C4-2B (cell line): ENCODE measurements at regions not wholly inside any gene's neighbourhood (a gene's known extent, or its start where the extent isn't known, plus 50 kb on each side); places are given as distances from the start of the nearest gene placed in this dataset.

ENCODE experiments used
- ZFX ChIP-seq: fragments of 450-650 bp; IDR thresholded peaks from 2 replicates; pipeline ENCODE4 v1.6.1; 2017
- TF ChIP-seq, protein P1 (sequence below): fragments of 450-650 bp; conservative IDR thresholded peaks from 2 replicates; pipeline ENCODE4 v1.5.1; 2017; ENCODE audit warnings: mild to moderate bottlenecking

DNA sequence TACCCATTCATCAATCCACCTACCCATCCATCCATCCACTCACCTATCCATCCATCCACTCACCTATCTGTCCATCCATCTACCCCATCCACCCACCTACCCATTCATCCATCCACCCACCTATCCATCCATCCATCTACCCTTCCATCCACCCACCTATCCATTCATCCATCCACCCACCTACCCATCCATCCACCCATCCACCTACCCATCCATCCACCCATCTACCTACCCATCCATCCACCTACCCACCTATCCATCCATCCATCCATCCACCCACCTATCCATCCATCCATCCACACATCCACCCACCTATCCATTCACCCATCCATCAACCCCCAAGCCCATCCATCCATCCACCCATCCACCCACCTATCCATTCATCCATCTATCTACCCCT lies 267.1 kb downstream of the MRTFB start:
- TF ChIP-seq, protein P1, sequence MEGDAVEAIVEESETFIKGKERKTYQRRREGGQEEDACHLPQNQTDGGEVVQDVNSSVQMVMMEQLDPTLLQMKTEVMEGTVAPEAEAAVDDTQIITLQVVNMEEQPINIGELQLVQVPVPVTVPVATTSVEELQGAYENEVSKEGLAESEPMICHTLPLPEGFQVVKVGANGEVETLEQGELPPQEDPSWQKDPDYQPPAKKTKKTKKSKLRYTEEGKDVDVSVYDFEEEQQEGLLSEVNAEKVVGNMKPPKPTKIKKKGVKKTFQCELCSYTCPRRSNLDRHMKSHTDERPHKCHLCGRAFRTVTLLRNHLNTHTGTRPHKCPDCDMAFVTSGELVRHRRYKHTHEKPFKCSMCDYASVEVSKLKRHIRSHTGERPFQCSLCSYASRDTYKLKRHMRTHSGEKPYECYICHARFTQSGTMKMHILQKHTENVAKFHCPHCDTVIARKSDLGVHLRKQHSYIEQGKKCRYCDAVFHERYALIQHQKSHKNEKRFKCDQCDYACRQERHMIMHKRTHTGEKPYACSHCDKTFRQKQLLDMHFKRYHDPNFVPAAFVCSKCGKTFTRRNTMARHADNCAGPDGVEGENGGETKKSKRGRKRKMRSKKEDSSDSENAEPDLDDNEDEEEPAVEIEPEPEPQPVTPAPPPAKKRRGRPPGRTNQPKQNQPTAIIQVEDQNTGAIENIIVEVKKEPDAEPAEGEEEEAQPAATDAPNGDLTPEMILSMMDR: no peak
- TF ChIP-seq ZFX: no peak
